Psoas muscle (tissue), 7 donors: ENCODE measurements at regions not wholly inside any gene's neighbourhood (a gene's known extent, or its start where the extent isn't known, plus 50 kb on each side); places are given as distances from the start of the nearest gene placed in this dataset.

Experiments
- ATAC-seq, 4 donors: fragments of 200-7000 bp; cut with Tn5 transposase; one replicate each; pipeline ENCODE4 v1.9.1; 2020; ENCODE audit warnings: moderate library complexity in 3 of 4, mild to moderate bottlenecking in 2 of 4
- DNase-seq, 2 donors: peaks; one replicate each; pipeline ENCODE4 v3.0.0-alpha.2; 2020
- H3K27ac ChIP-seq: fragments of 200-600 bp; one replicate; pipeline ENCODE4 v1.8.0; 2022
- H3K27me3 ChIP-seq, 3 donors: fragments of 200-600 bp in 1 of 3; one replicate each; pipeline versions ENCODE4 v1.6.1 to v1.8.0; 2013 to 2022; ENCODE audit warnings: low read length in 2 of 3, mild to moderate bottlenecking in 2 of 3, moderate library complexity in 1 of 3; ENCODE audit not compliant: insufficient read depth in 3 of 3
- H3K36me3 ChIP-seq, 2 donors: fragments of 200-600 bp in 1 of 2; one replicate each; pipeline versions ENCODE4 v1.6.1 to v1.8.0; 2013 to 2022; ENCODE audit warnings: low read depth in 1 of 2, mild to moderate bottlenecking in 1 of 2, moderate library complexity in 1 of 2; ENCODE audit not compliant: insufficient read depth in 1 of 2
- H3K4me1 ChIP-seq: fragments of 200-600 bp; one replicate; pipeline ENCODE4 v1.8.0; 2022
- H3K4me3 ChIP-seq: fragments of 200-600 bp; one replicate; pipeline ENCODE4 v1.8.0; 2022; ENCODE audit warnings: mild to moderate bottlenecking
- H3K9me3 ChIP-seq: fragments of 200-600 bp; one replicate; pipeline ENCODE4 v1.8.0; 2022
- WGBS, 3 donors: extraction: QIAGEN DNeasy Blood & Tissue Kit; methylation state at CpG; one replicate each; pipeline versions ENCODE4 v1.1.6 to v1.1.7; 2013; 5-methylcytosine and 5-hydroxymethylcytosine counted together
- intact Hi-C, 2 donors: fragments of 100-400 bp; cut with DNase I; formaldehyde crosslinking; loops; one replicate each; pipeline versions ENCODE4 v1.11.0 to v1.14.2; 2022
- TF ChIP-seq, protein P1 (sequence below): fragments of 200-600 bp; IDR thresholded peaks from one replicate; pipeline ENCODE4 v1.8.0; 2022; ENCODE audit warnings: antibody characterized with exemption
- donor health status: healthy with polysubstance abuse.
- donor health status: DM: no; HTN: no; CAD: no; lungs with moderate emphysema.
- donor health status: Bipolar disorder and iron deficiency.
- donor health status: healthy.
- donor health status: DM: yes; HTN: yes; CAD: no.
- donor health status: DM: no; HTN: no; CAD: no.
- donor health status: DM: yes; HTN: yes; CAD: no.

- Histone ChIP-seq H3K4me3 (no peak overlapping the region), H3K36me3 (no peaks in the 10 kb centered on the region), H3K4me1 (no peaks in the 10 kb centered on the region), H3K27ac (no peak overlapping the region), H3K9me3 (no peaks in the 10 kb centered on the region), H3K27me3 (no peaks in the 10 kb centered on the region)
- ATAC-seq = no peak
- WGBS, 3 donors = 56 to 63% (median 62%) methylated on average over 1 of the region's 1 CpG
- intact Hi-C loops = no loop called here
- DNase-seq = no peak
- TF ChIP-seq, protein P1, sequence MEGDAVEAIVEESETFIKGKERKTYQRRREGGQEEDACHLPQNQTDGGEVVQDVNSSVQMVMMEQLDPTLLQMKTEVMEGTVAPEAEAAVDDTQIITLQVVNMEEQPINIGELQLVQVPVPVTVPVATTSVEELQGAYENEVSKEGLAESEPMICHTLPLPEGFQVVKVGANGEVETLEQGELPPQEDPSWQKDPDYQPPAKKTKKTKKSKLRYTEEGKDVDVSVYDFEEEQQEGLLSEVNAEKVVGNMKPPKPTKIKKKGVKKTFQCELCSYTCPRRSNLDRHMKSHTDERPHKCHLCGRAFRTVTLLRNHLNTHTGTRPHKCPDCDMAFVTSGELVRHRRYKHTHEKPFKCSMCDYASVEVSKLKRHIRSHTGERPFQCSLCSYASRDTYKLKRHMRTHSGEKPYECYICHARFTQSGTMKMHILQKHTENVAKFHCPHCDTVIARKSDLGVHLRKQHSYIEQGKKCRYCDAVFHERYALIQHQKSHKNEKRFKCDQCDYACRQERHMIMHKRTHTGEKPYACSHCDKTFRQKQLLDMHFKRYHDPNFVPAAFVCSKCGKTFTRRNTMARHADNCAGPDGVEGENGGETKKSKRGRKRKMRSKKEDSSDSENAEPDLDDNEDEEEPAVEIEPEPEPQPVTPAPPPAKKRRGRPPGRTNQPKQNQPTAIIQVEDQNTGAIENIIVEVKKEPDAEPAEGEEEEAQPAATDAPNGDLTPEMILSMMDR = no peak
Observed at GRCh38 chr7:96418581-96418980, 96.7 kb upstream of the SLC25A13 start.

DNA sequence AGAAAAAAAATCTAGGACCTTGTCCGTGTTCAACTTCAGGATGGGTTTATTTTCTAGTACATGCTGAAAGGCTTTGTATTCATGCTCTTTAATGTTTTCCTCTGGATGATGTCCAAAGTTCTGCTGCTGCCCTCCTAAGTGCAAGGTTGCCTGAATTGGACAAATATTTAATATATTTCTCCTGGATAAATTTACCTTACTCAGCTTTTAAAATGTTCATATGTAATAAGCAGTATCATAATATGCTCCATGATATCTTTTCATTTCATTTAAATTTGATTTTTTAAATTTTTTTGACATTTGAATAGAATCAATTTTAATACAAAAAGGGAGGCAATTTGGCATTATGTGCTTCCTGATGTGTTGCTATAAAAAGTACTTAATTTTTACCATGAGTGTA, 95.9 kb upstream of the SLC25A13 start:
- Histone ChIP-seq H3K27ac (no peak overlapping the region), H3K9me3 (no peaks in the 10 kb centered on the region), H3K4me3 (no peak overlapping the region), H3K4me1 (no peaks in the 10 kb centered on the region), H3K36me3 (no peaks in the 10 kb centered on the region), H3K27me3 (no peaks in the 10 kb centered on the region)
- DNase-seq = no peak
- 58 to 60% (median 60%) methylated on average over 1 of the region's 1 CpG for WGBS, 3 donors
- TF ChIP-seq, protein P1 = no peak
- no peak for ATAC-seq
- intact Hi-C loops = no loop called here

GRCh38 chr7:96416599-96416998, 94.7 kb upstream of the SLC25A13 start:
- H3K36me3 ChIP-seq = no peaks in the 10 kb centered on the region
- ATAC-seq (no peak), DNase-seq (no peak)
- no peaks in the 10 kb centered on the region for H3K27me3 ChIP-seq
- no peak overlapping the region for H3K27ac ChIP-seq
- intact Hi-C loops = no loop called here
- H3K9me3 ChIP-seq = no peaks in the 10 kb centered on the region
- no peaks in the 10 kb centered on the region for H3K4me1 ChIP-seq
- H3K4me3 ChIP-seq = no peak overlapping the region
- TF ChIP-seq, protein P1 = no peak
- WGBS, 3 donors = 31 to 56% (median 45%) methylated on average over 1 of the region's 1 CpG

GRCh38 chr7:96416116-96416515, 94.2 kb upstream of the SLC25A13 start:
- 40 to 67% (median 61%) methylated on average over 3 of the region's 3 CpGs for WGBS, 3 donors
- intact Hi-C loops = no loop called here

More at GRCh38 chr7:96416116-96416515, 94.2 kb upstream of the SLC25A13 start:
- Histone ChIP-seq H3K36me3 (no peaks in the 10 kb centered on the region), H3K27me3 (no peaks in the 10 kb centered on the region), H3K9me3 (no peaks in the 10 kb centered on the region), H3K4me3 (no peak overlapping the region), H3K4me1 (no peaks in the 10 kb centered on the region), H3K27ac (no peak overlapping the region)
- DNase-seq = no peak
- TF ChIP-seq, protein P1 = no peak
- no peak for ATAC-seq
